ENCODE measurements at regions not wholly inside any gene's neighbourhood (a gene's known extent, or its start where the extent isn't known, plus 50 kb on each side); places are given as distances from the start of the nearest gene placed in this dataset.

DNA sequence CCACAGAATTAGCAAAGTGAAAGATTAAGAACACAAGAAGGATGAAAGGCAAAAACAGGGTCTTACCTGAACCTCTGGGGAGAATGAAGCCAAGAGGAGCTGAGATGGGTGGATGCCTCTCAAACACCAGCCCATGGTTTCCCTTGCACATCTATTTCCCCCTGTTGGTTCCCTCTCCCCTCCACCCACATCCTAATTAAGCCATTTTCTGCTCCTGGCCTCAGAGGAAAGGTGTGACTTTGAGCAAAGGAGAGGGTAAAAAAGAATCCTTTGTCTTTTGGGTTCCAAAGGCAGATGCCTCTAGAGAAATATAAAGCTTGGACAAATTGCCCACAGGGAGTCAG lies 214.9 kb downstream of the RAP2A start:
- no peaks in the 10 kb centered on the region for H3K27me3 ChIP-seq (replicated peaks in 2 of 5; ENCODE audit: control insufficient read depth in 4 of 5, insufficient read depth in 5 of 5, low read length in 4 of 5)
- H3K4me3 ChIP-seq (ENCODE audit: control insufficient read depth in 1 of 7, extremely low read depth in 1 of 7, insufficient read depth in 4 of 7, low read depth in 2 of 7, low read length in 6 of 7), result no peak overlapping the region
- H3K9me3 ChIP-seq (ENCODE audit: control extremely low read depth in 1 of 5, control insufficient read depth in 4 of 5, insufficient read depth in 2 of 5, low read depth in 1 of 5, low read length in 4 of 5), result no peaks in the 10 kb centered on the region
- ChIA-PET CTCF (no interaction called here), POLR2A (no interaction called here)
- no peaks in the 10 kb centered on the region for H3K36me3 ChIP-seq (ENCODE audit: control insufficient read depth in 4 of 4, insufficient read depth in 4 of 4, low read length in 3 of 4)
- no peak for DNase-seq
- no peaks in the 10 kb centered on the region for H3K4me1 ChIP-seq (ENCODE audit: control extremely low read depth in 1 of 4, control insufficient read depth in 4 of 4, insufficient read depth in 4 of 4, low read length in 3 of 4)
- H3K27ac ChIP-seq (ENCODE audit: insufficient read depth in 1 of 2, low read depth in 1 of 2, low read length in 2 of 2, poor library complexity in 1 of 2, severe bottlenecking in 2 of 2), result no peak overlapping the region

DNA sequence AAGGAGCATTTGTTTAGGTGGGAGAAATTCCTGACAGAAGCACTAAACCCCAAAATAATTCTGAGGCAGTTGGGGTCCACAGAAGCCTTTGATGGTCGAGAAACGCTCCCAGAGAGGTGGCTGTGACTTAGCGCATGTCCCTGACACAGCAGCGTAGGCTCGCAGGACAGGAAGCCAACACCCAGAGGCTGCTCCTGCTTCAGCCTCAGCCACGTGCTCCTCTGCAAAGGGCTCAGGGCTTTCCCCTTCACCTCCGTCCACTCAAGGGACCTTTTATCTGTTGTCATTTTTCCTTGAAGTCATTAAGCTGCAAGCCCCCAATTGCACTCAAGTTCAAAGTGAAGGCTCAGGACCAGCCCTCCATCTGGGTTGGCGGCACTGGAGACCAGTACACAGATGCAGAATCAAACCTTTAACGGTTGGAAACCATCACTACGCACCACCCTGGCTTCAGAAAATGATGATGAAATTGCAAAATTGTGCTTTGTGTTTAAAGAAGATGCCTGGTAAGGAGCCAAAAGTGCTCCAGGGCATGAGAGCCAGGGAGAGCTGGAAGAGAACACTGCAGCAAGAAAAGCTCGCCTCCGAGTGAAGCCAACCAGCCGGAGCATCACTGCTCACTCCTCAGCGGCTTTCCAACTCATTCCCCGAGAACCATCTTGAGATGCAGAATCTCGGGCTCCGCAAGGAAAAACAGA lies 219.6 kb downstream of the RAP2A start:
- Histone ChIP-seq H3K4me1 (ENCODE audit: control extremely low read depth in 1 of 4, control insufficient read depth in 4 of 4, insufficient read depth in 4 of 4, low read length in 3 of 4) (no peaks in the 10 kb centered on the region), H3K9me3 (ENCODE audit: control extremely low read depth in 1 of 5, control insufficient read depth in 4 of 5, insufficient read depth in 2 of 5, low read depth in 1 of 5, low read length in 4 of 5) (no peaks in the 10 kb centered on the region), H3K27ac (ENCODE audit: insufficient read depth in 1 of 2, low read depth in 1 of 2, low read length in 2 of 2, poor library complexity in 1 of 2, severe bottlenecking in 2 of 2) (no peak overlapping the region), H3K4me3 (ENCODE audit: control insufficient read depth in 1 of 7, extremely low read depth in 1 of 7, insufficient read depth in 4 of 7, low read depth in 2 of 7, low read length in 6 of 7) (no peak overlapping the region), H3K36me3 (ENCODE audit: control insufficient read depth in 4 of 4, insufficient read depth in 4 of 4, low read length in 3 of 4) (no peaks in the 10 kb centered on the region), H3K27me3 (replicated peaks in 2 of 5; ENCODE audit: control insufficient read depth in 4 of 5, insufficient read depth in 5 of 5, low read length in 4 of 5) (no peaks in the 10 kb centered on the region)
- ChIA-PET CTCF (no interaction called here), POLR2A (no interaction called here)
- no peak for DNase-seq
- 95% methylated on average over 15 of the region's 17 CpGs for WGBS (ENCODE audit: insufficient coverage)

DNA sequence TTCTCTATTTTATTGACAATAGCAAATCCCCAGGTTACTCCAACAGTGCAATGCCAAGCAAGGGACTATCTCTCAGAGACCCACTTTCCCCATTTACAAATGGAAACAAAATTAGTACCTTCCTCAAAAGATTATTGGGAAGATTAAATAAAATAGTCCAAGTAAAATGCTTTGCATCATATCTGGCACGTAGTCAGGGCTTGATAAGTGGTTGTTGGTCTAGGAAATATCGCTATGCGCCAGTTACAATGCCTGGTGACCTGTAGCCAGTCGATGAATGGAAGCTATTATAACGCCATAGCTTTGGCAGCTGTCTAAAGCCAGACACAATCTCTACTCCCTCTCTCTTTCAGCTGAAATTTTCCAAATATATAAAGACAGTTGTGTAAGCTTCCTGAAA lies 220.3 kb downstream of the RAP2A start:
- H3K36me3 ChIP-seq (ENCODE audit: control insufficient read depth in 4 of 4, insufficient read depth in 4 of 4, low read length in 3 of 4), result no peaks in the 10 kb centered on the region
- H3K9me3 ChIP-seq (ENCODE audit: control extremely low read depth in 1 of 5, control insufficient read depth in 4 of 5, insufficient read depth in 2 of 5, low read depth in 1 of 5, low read length in 4 of 5), result no peaks in the 10 kb centered on the region
- CTCF ChIA-PET, result no interaction called here
- no peak for DNase-seq
- no peak overlapping the region for H3K27ac ChIP-seq (ENCODE audit: insufficient read depth in 1 of 2, low read depth in 1 of 2, low read length in 2 of 2, poor library complexity in 1 of 2, severe bottlenecking in 2 of 2)
- 100% methylated on average over 1 of the region's 5 CpGs for WGBS (ENCODE audit: insufficient coverage)
- POLR2A ChIA-PET, result interaction anchor here (0.5 kb wide), 1 partner anchor 14 kb away, joined by 8 read pairs; no protein-coding TSS in a partner anchor
- H3K4me3 ChIP-seq (ENCODE audit: control insufficient read depth in 1 of 7, extremely low read depth in 1 of 7, insufficient read depth in 4 of 7, low read depth in 2 of 7, low read length in 6 of 7), result no peak overlapping the region
- H3K27me3 ChIP-seq (replicated peaks in 2 of 5; ENCODE audit: control insufficient read depth in 4 of 5, insufficient read depth in 5 of 5, low read length in 4 of 5), result no peaks in the 10 kb centered on the region
- H3K4me1 ChIP-seq (ENCODE audit: control extremely low read depth in 1 of 4, control insufficient read depth in 4 of 4, insufficient read depth in 4 of 4, low read length in 3 of 4), result no peaks in the 10 kb centered on the region

DNA sequence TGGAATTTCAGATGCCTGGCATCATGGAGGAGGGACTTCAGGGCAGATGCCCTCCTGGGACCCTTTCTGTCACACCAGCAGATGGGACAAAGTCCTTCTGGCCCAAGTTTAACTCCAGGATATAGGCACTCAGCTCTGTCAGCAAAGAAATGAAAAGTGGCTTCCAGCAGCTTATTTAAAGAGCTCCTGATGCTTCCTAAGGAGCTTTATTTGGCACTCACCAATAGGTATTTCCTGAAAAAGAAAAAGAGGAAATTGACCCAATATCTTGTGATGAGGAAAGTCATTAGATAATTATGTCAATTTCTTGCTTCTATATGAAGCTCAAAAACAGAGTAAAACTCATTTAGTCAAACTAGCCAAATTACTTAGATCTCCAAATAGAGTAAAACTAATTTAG lies 224.6 kb downstream of the RAP2A start:
- ChIA-PET CTCF (no interaction called here), POLR2A (no interaction called here)
- no peaks in the 10 kb centered on the region for H3K4me1 ChIP-seq (ENCODE audit: control extremely low read depth in 1 of 4, control insufficient read depth in 4 of 4, insufficient read depth in 4 of 4, low read length in 3 of 4)

DNA sequence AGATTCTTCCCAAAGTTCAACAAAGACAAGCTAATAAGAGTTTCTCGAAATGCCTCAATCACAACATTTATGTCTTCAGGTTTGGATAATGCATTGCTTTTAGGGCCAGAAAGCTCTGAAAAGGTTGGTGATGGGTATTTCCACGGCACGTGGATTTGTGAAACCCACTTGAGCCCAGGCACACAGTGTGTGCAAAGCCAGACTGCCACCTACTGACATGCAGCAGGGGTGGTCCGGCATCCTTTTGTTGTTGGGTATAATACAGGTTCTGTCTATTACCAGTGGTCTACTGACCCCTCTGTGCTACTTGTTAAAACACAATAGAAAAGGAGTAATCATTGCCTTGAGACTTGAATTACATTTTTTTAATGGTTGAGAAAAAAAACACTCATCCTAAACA lies 225.6 kb downstream of the RAP2A start:
- Histone ChIP-seq H3K4me3 (ENCODE audit: control insufficient read depth in 1 of 7, extremely low read depth in 1 of 7, insufficient read depth in 4 of 7, low read depth in 2 of 7, low read length in 6 of 7) (no peak overlapping the region), H3K4me1 (ENCODE audit: control extremely low read depth in 1 of 4, control insufficient read depth in 4 of 4, insufficient read depth in 4 of 4, low read length in 3 of 4) (no peaks in the 10 kb centered on the region), H3K36me3 (ENCODE audit: control insufficient read depth in 4 of 4, insufficient read depth in 4 of 4, low read length in 3 of 4) (no peaks in the 10 kb centered on the region), H3K27me3 (replicated peaks in 2 of 5; ENCODE audit: control insufficient read depth in 4 of 5, insufficient read depth in 5 of 5, low read length in 4 of 5) (peaks cover 0 to 9% (median 0%) of the 10 kb centered on the region in 5 experiments), H3K9me3 (ENCODE audit: control extremely low read depth in 1 of 5, control insufficient read depth in 4 of 5, insufficient read depth in 2 of 5, low read depth in 1 of 5, low read length in 4 of 5) (no peaks in the 10 kb centered on the region), H3K27ac (ENCODE audit: insufficient read depth in 1 of 2, low read depth in 1 of 2, low read length in 2 of 2, poor library complexity in 1 of 2, severe bottlenecking in 2 of 2) (no peak overlapping the region)
- DNase-seq, result peak in 1 of 3 donors; percentile 2
- POLR2A ChIA-PET, result no interaction called here
- CTCF ChIA-PET, result no interaction called here
- 80% methylated on average over 2 of the region's 4 CpGs for WGBS (ENCODE audit: insufficient coverage)

More for the DNA sequence above, 224.6 kb downstream of the RAP2A start:
- Histone ChIP-seq H3K27ac (ENCODE audit: insufficient read depth in 1 of 2, low read depth in 1 of 2, low read length in 2 of 2, poor library complexity in 1 of 2, severe bottlenecking in 2 of 2) (no peak overlapping the region), H3K27me3 (replicated peaks in 2 of 5; ENCODE audit: control insufficient read depth in 4 of 5, insufficient read depth in 5 of 5, low read length in 4 of 5) (peaks cover 0 to 9% (median 0%) of the 10 kb centered on the region in 5 experiments), H3K9me3 (ENCODE audit: control extremely low read depth in 1 of 5, control insufficient read depth in 4 of 5, insufficient read depth in 2 of 5, low read depth in 1 of 5, low read length in 4 of 5) (no peaks in the 10 kb centered on the region), H3K4me3 (ENCODE audit: control insufficient read depth in 1 of 7, extremely low read depth in 1 of 7, insufficient read depth in 4 of 7, low read depth in 2 of 7, low read length in 6 of 7) (no peak overlapping the region), H3K36me3 (ENCODE audit: control insufficient read depth in 4 of 4, insufficient read depth in 4 of 4, low read length in 3 of 4) (no peaks in the 10 kb centered on the region)
- no peak for DNase-seq

DNA sequence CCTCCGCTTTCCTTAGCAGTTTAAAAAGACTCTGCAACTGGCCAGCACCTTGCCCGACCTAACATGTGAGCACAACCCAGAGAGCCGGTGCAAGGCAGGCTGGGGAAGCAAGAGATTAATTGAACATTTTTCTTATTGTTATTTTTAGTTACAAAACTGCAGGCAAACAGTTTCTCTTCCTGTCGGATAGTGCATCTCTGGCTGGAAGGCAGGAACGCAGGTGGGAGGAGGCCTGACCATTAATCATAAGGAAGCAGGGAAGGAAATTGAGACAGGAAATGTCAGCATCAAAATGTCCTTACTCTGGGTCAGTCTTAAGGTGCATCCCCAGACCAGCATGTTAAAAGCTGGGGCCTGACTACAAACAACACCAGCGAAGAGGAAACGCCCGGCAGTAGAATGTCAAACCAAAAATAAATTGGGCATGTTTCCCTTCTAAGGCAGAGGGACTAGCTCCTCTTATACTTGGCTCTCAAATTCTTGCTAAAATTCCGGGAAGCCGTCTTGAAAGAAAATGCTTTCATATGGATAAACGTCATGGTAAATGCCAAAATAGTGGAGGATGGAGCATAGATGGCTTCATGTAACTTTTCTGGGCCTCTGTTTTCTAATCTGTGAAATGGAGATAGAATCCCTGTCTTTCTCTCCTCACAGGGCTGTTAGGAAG lies 226.8 kb downstream of the RAP2A start:
- no peak for DNase-seq
- Histone ChIP-seq H3K27me3 (replicated peaks in 2 of 5; ENCODE audit: control insufficient read depth in 4 of 5, insufficient read depth in 5 of 5, low read length in 4 of 5) (peaks cover 0 to 9% (median 0%) of the 10 kb centered on the region in 5 experiments), H3K4me1 (ENCODE audit: control extremely low read depth in 1 of 4, control insufficient read depth in 4 of 4, insufficient read depth in 4 of 4, low read length in 3 of 4) (no peaks in the 10 kb centered on the region), H3K4me3 (ENCODE audit: control insufficient read depth in 1 of 7, extremely low read depth in 1 of 7, insufficient read depth in 4 of 7, low read depth in 2 of 7, low read length in 6 of 7) (no peak overlapping the region), H3K36me3 (ENCODE audit: control insufficient read depth in 4 of 4, insufficient read depth in 4 of 4, low read length in 3 of 4) (no peaks in the 10 kb centered on the region), H3K9me3 (ENCODE audit: control extremely low read depth in 1 of 5, control insufficient read depth in 4 of 5, insufficient read depth in 2 of 5, low read depth in 1 of 5, low read length in 4 of 5) (no peaks in the 10 kb centered on the region), H3K27ac (ENCODE audit: insufficient read depth in 1 of 2, low read depth in 1 of 2, low read length in 2 of 2, poor library complexity in 1 of 2, severe bottlenecking in 2 of 2) (no peak overlapping the region)
- ChIA-PET CTCF (no interaction called here), POLR2A (no interaction called here)
- 69% methylated on average over 8 of the region's 11 CpGs for WGBS (ENCODE audit: insufficient coverage)

DNA sequence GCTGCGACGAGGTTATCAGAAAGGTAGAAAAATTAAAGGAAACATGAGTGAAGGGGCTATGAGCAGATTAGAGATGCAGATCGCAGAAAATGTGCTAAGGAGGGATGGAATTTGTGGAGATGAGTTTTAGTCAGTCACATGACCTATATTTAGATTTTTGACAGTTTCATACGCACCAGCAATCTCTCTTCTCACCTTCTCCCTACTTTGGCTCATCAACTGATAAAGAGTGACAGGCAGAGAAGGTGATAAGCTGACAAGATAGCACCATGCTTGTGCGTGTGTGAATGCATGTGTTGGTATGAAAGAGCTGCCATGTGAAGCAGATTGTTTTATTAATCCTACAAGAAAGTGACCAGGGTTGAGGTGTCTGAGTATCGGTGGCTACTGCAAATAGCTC lies 252.6 kb downstream of the RAP2A start:
- no peak for DNase-seq
- H3K27ac ChIP-seq (ENCODE audit: insufficient read depth in 1 of 2, low read depth in 1 of 2, low read length in 2 of 2, poor library complexity in 1 of 2, severe bottlenecking in 2 of 2), result no peak overlapping the region
- no peaks in the 10 kb centered on the region for H3K27me3 ChIP-seq (replicated peaks in 2 of 5; ENCODE audit: control insufficient read depth in 4 of 5, insufficient read depth in 5 of 5, low read length in 4 of 5)
- ChIA-PET CTCF (no interaction called here), POLR2A (no interaction called here)
- no peaks in the 10 kb centered on the region for H3K4me1 ChIP-seq (ENCODE audit: control extremely low read depth in 1 of 4, control insufficient read depth in 4 of 4, insufficient read depth in 4 of 4, low read length in 3 of 4)
- peaks cover 0 to 1% (median 0%) of the 10 kb centered on the region in 5 experiments for H3K9me3 ChIP-seq (ENCODE audit: control extremely low read depth in 1 of 5, control insufficient read depth in 4 of 5, insufficient read depth in 2 of 5, low read depth in 1 of 5, low read length in 4 of 5)
- 97% methylated on average over 5 of the region's 6 CpGs for WGBS (ENCODE audit: insufficient coverage)
- H3K36me3 ChIP-seq (ENCODE audit: control insufficient read depth in 4 of 4, insufficient read depth in 4 of 4, low read length in 3 of 4), result no peaks in the 10 kb centered on the region
- no peak overlapping the region for H3K4me3 ChIP-seq (ENCODE audit: control insufficient read depth in 1 of 7, extremely low read depth in 1 of 7, insufficient read depth in 4 of 7, low read depth in 2 of 7, low read length in 6 of 7)

Data from common myeloid progenitor, CD34-positive (primary cell).